Stimulated activated naive CD8-positive, alpha-beta T cell treated with anti-CD3 and anti-CD28 coated beads, Interleukin-15, amount 100 ng/mL, for 72 hours (primary cell): ENCODE measurements at regions not wholly inside any gene's neighbourhood (a gene's known extent, or its start where the extent isn't known, plus 50 kb on each side); places are given as distances from the start of the nearest gene placed in this dataset.

Experiments used
- ATAC-seq: fragments of 150-1000 bp; cut with Tn5 transposase; 2 replicates; pipeline ENCODE4 v1.10.0; 2021; ENCODE audit warnings: mild to moderate bottlenecking, moderate library complexity
- DNase-seq, 2 donors: peaks; one replicate each; pipeline ENCODE4 v3.0.0; 2021 to 2022
- H3K27ac Mint-ChIP-seq, 2 donors: one replicate each; pipeline ENCODE4 v1.8.0; 2022; ENCODE audit warnings: mild to moderate bottlenecking in 2 of 2, mixed read lengths in 2 of 2, moderate library complexity in 2 of 2
- H3K27me3 Mint-ChIP-seq: one replicate; pipeline ENCODE4 v1.8.0; 2022; ENCODE audit warnings: mixed read lengths
- H3K4me1 Mint-ChIP-seq: one replicate; pipeline ENCODE4 v1.8.0; 2022; ENCODE audit warnings: mild to moderate bottlenecking, mixed read lengths
- H3K4me3 Mint-ChIP-seq, 2 donors: one replicate each; pipeline ENCODE4 v1.8.0; 2022; ENCODE audit warnings: mild to moderate bottlenecking in 2 of 2, mixed read lengths in 2 of 2, moderate library complexity in 1 of 2
- H3K9me3 Mint-ChIP-seq, 2 donors: one replicate each; pipeline ENCODE4 v1.8.0; 2022; ENCODE audit warnings: mixed read lengths in 2 of 2

- DNase-seq, result no peak
- Mint-ChIP-seq H3K9me3 (no peaks in the 10 kb centered on the region), H3K4me1 (no peaks in the 10 kb centered on the region), H3K27ac (no peak overlapping the region), H3K27me3 (peaks cover 37% of the 10 kb centered on the region), H3K4me3 (no peak overlapping the region)
- no peak for ATAC-seq
These were observed 361.0 kb upstream of the RUNX1 start for GRCh38 chr21:35410123-35410522.

GRCh38 chr21:35408401-35408800 is 359.3 kb upstream of the RUNX1 start:
- Mint-ChIP-seq H3K27ac (no peak overlapping the region), H3K27me3 (peaks cover 27% of the 10 kb centered on the region), H3K9me3 (no peaks in the 10 kb centered on the region), H3K4me3 (peak overlapping the region in 1 of 2 donors; percentile 9), H3K4me1 (no peaks in the 10 kb centered on the region)
- ATAC-seq (no peak), DNase-seq (no peak)

GRCh38 chr21:35406635-35407034 is 357.5 kb upstream of the RUNX1 start:
- DNase-seq (no peak), ATAC-seq (no peak)
- Mint-ChIP-seq H3K27ac (no peak overlapping the region), H3K27me3 (peaks cover 17% of the 10 kb centered on the region), H3K4me3 (no peak overlapping the region), H3K4me1 (no peaks in the 10 kb centered on the region), H3K9me3 (no peaks in the 10 kb centered on the region)

- no peaks in the 10 kb centered on the region for H3K9me3 Mint-ChIP-seq
- peaks cover 17% of the 10 kb centered on the region for H3K27me3 Mint-ChIP-seq
- DNase-seq (no peak), ATAC-seq (no peak)
- no peak overlapping the region for H3K4me3 Mint-ChIP-seq
- no peak overlapping the region for H3K27ac Mint-ChIP-seq
- H3K4me1 Mint-ChIP-seq, result no peaks in the 10 kb centered on the region
These were observed 356.9 kb upstream of the RUNX1 start for GRCh38 chr21:35405981-35406380.

- H3K27me3 Mint-ChIP-seq, result peaks cover 10% of the 10 kb centered on the region
- H3K4me1 Mint-ChIP-seq, result peaks cover 2% of the 10 kb centered on the region
- no peak for DNase-seq
- H3K9me3 Mint-ChIP-seq, result no peaks in the 10 kb centered on the region
- no peak overlapping the region for H3K4me3 Mint-ChIP-seq
- ATAC-seq, result no peak
- H3K27ac Mint-ChIP-seq, result peak overlapping the region in 1 of 2 donors; percentile 6
These were observed 355.1 kb upstream of the RUNX1 start for GRCh38 chr21:35404247-35404646.

- no peak overlapping the region for H3K27ac Mint-ChIP-seq
- H3K27me3 Mint-ChIP-seq, result peaks cover 10% of the 10 kb centered on the region
- H3K4me3 Mint-ChIP-seq, result no peak overlapping the region
- no peak for DNase-seq
- no peaks in the 10 kb centered on the region for H3K9me3 Mint-ChIP-seq
- peaks cover 11% of the 10 kb centered on the region for H3K4me1 Mint-ChIP-seq
- no peak for ATAC-seq
These were observed 353.0 kb upstream of the RUNX1 start for GRCh38 chr21:35402061-35402460.

- H3K4me1 Mint-ChIP-seq, result peaks cover 11% of the 10 kb centered on the region
- H3K27ac Mint-ChIP-seq, result no peak overlapping the region
- peaks cover 10% of the 10 kb centered on the region for H3K27me3 Mint-ChIP-seq
- DNase-seq (no peak), ATAC-seq (no peak)
- no peaks in the 10 kb centered on the region for H3K9me3 Mint-ChIP-seq
- no peak overlapping the region for H3K4me3 Mint-ChIP-seq
These were observed 352.4 kb upstream of the RUNX1 start for GRCh38 chr21:35401476-35401875.

- Mint-ChIP-seq H3K9me3 (no peaks in the 10 kb centered on the region), H3K27ac (peak overlapping the region in 1 of 2 donors; percentile 63), H3K27me3 (peaks cover 5% of the 10 kb centered on the region), H3K4me3 (peak overlapping the region in 1 of 2 donors; percentile 30), H3K4me1 (peaks cover 17% of the 10 kb centered on the region)
- peak; percentile 31 to 32 for DNase-seq
- peak; percentile 86 for ATAC-seq
These were observed 351.3 kb upstream of the RUNX1 start for GRCh38 chr21:35400233-35400939.

GRCh38 chr21:35399706-35400105 is 350.6 kb upstream of the RUNX1 start:
- Mint-ChIP-seq H3K4me3 (peak overlapping the region in 1 of 2 donors; percentile 30), H3K27ac (peak overlapping the region in 1 of 2 donors; percentile 63), H3K9me3 (no peaks in the 10 kb centered on the region), H3K4me1 (peaks cover 17% of the 10 kb centered on the region), H3K27me3 (no peaks in the 10 kb centered on the region)
- no peak for ATAC-seq
- DNase-seq, result no peak

GRCh38 chr21:35399002-35399530 is 350.0 kb upstream of the RUNX1 start:
- DNase-seq (no peak), ATAC-seq (no peak)
- no peaks in the 10 kb centered on the region for H3K9me3 Mint-ChIP-seq
- H3K27me3 Mint-ChIP-seq, result no peaks in the 10 kb centered on the region
- H3K4me1 Mint-ChIP-seq, result peaks cover 17% of the 10 kb centered on the region
- H3K4me3 Mint-ChIP-seq, result peak overlapping the region in 1 of 2 donors; percentile 46
- H3K27ac Mint-ChIP-seq, result no peak overlapping the region

GRCh38 chr21:35398346-35398982 is 349.4 kb upstream of the RUNX1 start:
- ATAC-seq (no peak), DNase-seq (no peak)
- no peaks in the 10 kb centered on the region for H3K27me3 Mint-ChIP-seq
- no peaks in the 10 kb centered on the region for H3K9me3 Mint-ChIP-seq
- H3K27ac Mint-ChIP-seq, result no peak overlapping the region
- H3K4me3 Mint-ChIP-seq, result no peak overlapping the region
- peaks cover 17% of the 10 kb centered on the region for H3K4me1 Mint-ChIP-seq

- no peak for ATAC-seq
- H3K27ac Mint-ChIP-seq, result no peak overlapping the region
- H3K4me1 Mint-ChIP-seq, result peaks cover 17% of the 10 kb centered on the region
These were observed 348.7 kb upstream of the RUNX1 start for GRCh38 chr21:35397781-35398180.

GRCh38 chr21:35396655-35397054 is 347.6 kb upstream of the RUNX1 start:
- H3K4me1 Mint-ChIP-seq, result peaks cover 17% of the 10 kb centered on the region
- H3K27me3 Mint-ChIP-seq, result no peaks in the 10 kb centered on the region
- ATAC-seq (no peak), DNase-seq (no peak)
- H3K9me3 Mint-ChIP-seq, result no peaks in the 10 kb centered on the region
- no peak overlapping the region for H3K27ac Mint-ChIP-seq
- no peak overlapping the region for H3K4me3 Mint-ChIP-seq

More at GRCh38 chr21:35397781-35398180, 348.7 kb upstream of the RUNX1 start:
- no peaks in the 10 kb centered on the region for H3K9me3 Mint-ChIP-seq
- H3K4me3 Mint-ChIP-seq, result no peak overlapping the region
- DNase-seq, result no peak
- H3K27me3 Mint-ChIP-seq, result no peaks in the 10 kb centered on the region

- no peaks in the 10 kb centered on the region for H3K9me3 Mint-ChIP-seq
- H3K4me1 Mint-ChIP-seq, result peaks cover 17% of the 10 kb centered on the region
- H3K27me3 Mint-ChIP-seq, result no peaks in the 10 kb centered on the region
- ATAC-seq (no peak), DNase-seq (no peak)
- no peak overlapping the region for H3K27ac Mint-ChIP-seq
- no peak overlapping the region for H3K4me3 Mint-ChIP-seq
These were observed 346.6 kb upstream of the RUNX1 start for GRCh38 chr21:35395728-35396127.

- peak in 1 of 2 donors; percentile 35 for DNase-seq
These were observed 345.7 kb upstream of the RUNX1 start for GRCh38 chr21:35394634-35395369.

GRCh38 chr21:35394049-35394448 is 344.9 kb upstream of the RUNX1 start:
- Mint-ChIP-seq H3K4me3 (no peak overlapping the region), H3K27me3 (no peaks in the 10 kb centered on the region), H3K27ac (no peak overlapping the region), H3K9me3 (no peaks in the 10 kb centered on the region), H3K4me1 (peaks cover 13% of the 10 kb centered on the region)
- DNase-seq (no peak), ATAC-seq (no peak)

More at GRCh38 chr21:35394634-35395369, 345.7 kb upstream of the RUNX1 start:
- Mint-ChIP-seq H3K27ac (no peak overlapping the region), H3K4me3 (no peak overlapping the region), H3K9me3 (no peaks in the 10 kb centered on the region), H3K27me3 (no peaks in the 10 kb centered on the region), H3K4me1 (peaks cover 17% of the 10 kb centered on the region)
- peak; percentile 97 for ATAC-seq
